ENCODE measurements at regions not wholly inside any gene's neighbourhood (a gene's known extent, or its start where the extent isn't known, plus 50 kb on each side); places are given as distances from the start of the nearest gene placed in this dataset.

DNA sequence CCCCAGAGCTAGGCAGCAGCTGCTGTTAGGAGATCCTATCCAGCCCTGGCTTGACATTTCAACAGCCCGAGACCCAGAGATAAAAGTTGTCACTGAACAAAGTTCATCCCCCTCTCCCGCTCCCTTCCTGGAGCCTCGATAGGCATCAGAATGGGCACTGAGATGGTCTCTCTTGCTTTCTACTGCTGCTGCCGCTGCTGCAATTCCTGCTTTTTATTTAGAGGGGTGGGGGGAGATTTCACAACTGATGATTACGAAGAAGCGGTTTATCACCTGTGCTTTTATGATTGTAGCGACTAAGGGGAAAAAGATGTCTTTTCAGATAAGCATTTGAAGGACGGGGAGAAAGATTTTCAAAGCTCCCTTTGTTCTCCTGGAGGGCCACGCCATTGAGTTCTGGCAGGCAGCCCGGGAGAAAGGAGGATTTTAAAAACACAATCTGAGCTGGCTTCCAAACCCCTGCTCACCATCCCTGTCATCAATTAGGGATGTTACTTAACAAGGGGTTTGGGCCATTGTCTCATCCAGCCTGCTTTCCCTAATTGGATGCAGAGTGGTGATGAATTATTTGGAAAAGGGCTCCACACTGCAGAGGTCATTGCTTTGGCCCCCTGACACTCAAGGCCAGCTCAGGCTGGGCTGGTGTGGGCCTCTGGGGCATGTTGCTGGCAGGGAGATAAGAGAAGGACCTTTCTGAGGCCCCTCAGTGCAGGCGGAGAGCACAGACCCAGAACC lies 344.7 kb downstream of the BUD13 start:
- no peak overlapping the region for H3K4me3 Mint-ChIP-seq
- peak overlapping the region; percentile 68 for H3K27ac Mint-ChIP-seq
- peaks cover 7% of the 10 kb centered on the region for H3K27me3 Mint-ChIP-seq (ENCODE audit: low read depth, poor library complexity)

DNA sequence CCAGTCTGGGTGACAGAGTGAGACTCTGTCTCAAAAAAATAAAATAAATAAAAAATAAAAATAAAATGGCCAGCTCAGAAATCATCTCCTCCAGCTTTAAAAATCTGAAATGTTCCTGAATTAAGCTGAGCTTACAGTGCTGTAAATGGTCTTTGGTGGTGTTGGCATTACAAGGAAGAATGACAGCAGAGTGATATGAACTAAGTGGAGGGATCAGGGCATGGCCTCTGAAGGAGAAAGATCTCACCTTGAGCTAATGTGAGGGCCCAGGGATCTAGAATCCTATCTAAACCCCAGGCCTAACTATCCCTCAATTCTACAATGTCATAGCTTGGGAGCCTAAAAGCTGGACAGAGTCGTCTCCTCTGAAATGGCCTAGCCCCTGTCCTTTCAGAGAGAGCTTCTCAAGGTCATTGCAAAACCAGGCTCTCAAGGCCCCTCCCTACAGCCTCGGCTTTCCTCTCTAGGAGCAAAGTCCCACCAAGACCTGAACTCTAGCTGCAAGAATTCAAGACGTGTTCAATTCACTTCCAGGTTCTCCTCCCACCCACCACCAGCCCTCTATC lies 345.4 kb downstream of the BUD13 start:
- peak overlapping the region; percentile 68 for H3K27ac Mint-ChIP-seq
- no peak overlapping the region for H3K4me3 Mint-ChIP-seq
- no peaks in the 10 kb centered on the region for H3K36me3 Mint-ChIP-seq (ENCODE audit: low read depth)
- H3K9me3 Mint-ChIP-seq, result no peaks in the 10 kb centered on the region
- DNase-seq, result no peak
- TF ChIP-seq, protein P1, sequence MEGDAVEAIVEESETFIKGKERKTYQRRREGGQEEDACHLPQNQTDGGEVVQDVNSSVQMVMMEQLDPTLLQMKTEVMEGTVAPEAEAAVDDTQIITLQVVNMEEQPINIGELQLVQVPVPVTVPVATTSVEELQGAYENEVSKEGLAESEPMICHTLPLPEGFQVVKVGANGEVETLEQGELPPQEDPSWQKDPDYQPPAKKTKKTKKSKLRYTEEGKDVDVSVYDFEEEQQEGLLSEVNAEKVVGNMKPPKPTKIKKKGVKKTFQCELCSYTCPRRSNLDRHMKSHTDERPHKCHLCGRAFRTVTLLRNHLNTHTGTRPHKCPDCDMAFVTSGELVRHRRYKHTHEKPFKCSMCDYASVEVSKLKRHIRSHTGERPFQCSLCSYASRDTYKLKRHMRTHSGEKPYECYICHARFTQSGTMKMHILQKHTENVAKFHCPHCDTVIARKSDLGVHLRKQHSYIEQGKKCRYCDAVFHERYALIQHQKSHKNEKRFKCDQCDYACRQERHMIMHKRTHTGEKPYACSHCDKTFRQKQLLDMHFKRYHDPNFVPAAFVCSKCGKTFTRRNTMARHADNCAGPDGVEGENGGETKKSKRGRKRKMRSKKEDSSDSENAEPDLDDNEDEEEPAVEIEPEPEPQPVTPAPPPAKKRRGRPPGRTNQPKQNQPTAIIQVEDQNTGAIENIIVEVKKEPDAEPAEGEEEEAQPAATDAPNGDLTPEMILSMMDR (IDR thresholded peaks at IDR 0.05), result no peak
- peaks cover 28% of the 10 kb centered on the region for H3K4me1 Mint-ChIP-seq
- H3K27me3 Mint-ChIP-seq (ENCODE audit: low read depth, poor library complexity), result peaks cover 7% of the 10 kb centered on the region

More for the DNA sequence above, 344.7 kb downstream of the BUD13 start:
- Mint-ChIP-seq H3K4me1 (peaks cover 22% of the 10 kb centered on the region), H3K36me3 (ENCODE audit: low read depth) (no peaks in the 10 kb centered on the region), H3K9me3 (no peaks in the 10 kb centered on the region)
- no peak for DNase-seq
- TF ChIP-seq, protein P1 (IDR thresholded peaks at IDR 0.05), result no peak

DNA sequence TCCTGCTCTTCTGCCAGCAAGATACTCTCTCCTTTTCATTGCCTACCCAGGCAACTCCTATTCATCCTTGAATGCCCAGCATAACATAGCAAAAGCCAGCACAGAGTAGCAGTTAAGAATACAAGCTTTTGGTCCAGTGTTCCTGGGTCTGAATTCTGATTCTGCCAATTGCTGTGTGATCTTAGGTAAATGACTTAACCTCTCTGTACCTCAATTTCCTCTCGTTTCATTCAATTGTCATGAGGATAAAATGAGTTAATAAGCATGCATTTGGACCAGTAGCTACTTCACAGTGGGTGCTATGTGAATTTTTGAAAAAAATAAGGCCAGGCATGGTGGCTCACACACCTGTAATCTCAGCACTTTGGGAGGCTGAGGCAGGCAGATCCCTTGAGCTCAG lies 346.0 kb downstream of the BUD13 start:
- peaks cover 35% of the 10 kb centered on the region for H3K4me1 Mint-ChIP-seq
- H3K27ac Mint-ChIP-seq, result no peak overlapping the region
- H3K4me3 Mint-ChIP-seq, result no peak overlapping the region
- H3K36me3 Mint-ChIP-seq (ENCODE audit: low read depth), result no peaks in the 10 kb centered on the region
- TF ChIP-seq, protein P1 (IDR thresholded peaks at IDR 0.05), result no peak
- no peak for DNase-seq
- no peaks in the 10 kb centered on the region for H3K9me3 Mint-ChIP-seq
- peaks cover 7% of the 10 kb centered on the region for H3K27me3 Mint-ChIP-seq (ENCODE audit: low read depth, poor library complexity)

DNA sequence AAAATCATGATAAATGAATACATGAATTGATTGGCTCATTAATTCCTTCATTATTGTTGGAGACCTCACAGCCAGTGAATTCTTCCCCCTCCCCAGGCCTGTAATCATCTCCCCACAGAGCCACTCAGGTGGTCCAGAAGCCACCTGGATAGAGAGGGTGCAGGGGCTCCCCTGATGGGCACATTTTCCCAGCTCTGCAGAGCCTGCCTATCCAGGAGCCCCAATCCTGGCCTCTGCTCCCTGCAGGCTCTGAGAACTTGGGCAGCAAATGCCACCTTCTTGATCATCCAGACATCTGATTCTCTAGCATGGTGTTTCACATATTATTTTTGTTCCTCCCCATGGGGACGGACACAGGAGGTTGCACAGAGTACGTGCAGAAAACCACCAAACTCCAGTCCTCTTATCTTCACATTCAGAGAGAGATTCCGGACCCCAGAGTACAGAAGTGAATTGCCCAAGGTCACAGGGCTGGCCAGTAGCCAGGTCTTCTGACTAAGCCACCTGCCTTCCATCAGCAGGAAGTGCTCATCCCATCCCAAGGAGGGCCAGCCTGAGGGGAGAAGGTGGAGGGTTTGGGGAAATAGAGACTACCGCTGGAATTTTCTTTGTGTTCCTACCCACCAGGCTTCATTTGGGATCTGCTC lies 348.0 kb downstream of the BUD13 start:
- TF ChIP-seq, protein P1 (IDR thresholded peaks at IDR 0.05), result no peak
- Mint-ChIP-seq H3K4me1 (peaks cover 41% of the 10 kb centered on the region), H3K36me3 (ENCODE audit: low read depth) (no peaks in the 10 kb centered on the region), H3K27me3 (ENCODE audit: low read depth, poor library complexity) (peaks cover 7% of the 10 kb centered on the region), H3K4me3 (no peak overlapping the region), H3K27ac (no peak overlapping the region), H3K9me3 (peaks cover 2% of the 10 kb centered on the region)
- DNase-seq, result no peak

DNA sequence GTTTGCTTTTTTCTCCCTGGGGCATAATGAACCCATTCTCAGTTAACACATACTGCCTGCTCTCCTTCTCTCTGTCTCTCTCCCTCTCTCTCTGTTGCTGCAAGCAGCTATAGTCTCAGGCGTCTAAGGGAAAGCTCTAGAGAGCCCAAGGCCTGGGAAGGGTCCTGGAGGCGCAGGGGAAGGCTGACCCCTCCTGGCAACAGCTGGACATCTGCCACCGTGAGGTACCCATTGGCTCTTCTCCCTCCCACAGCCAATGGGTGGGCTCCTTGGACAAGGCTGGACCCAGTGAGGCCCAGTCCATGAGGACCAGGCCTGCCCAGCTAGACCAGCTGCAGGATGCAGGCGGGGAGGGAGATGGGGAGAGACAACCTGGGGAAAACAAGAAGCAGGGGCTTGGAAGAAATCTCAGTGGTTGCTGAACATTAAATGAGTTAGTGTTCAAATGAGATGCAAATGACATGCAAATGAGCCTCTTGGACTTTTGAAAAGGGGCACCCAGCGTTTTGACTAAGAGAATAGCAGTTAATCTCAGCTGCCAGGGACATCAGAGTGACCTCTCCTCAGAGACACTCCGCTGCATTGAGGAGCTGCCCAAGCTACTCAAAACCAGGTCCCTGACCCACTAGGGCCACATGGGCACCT lies 349.7 kb downstream of the BUD13 start:
- peak; percentile 45 for DNase-seq
- Mint-ChIP-seq H3K4me3 (no peak overlapping the region), H3K4me1 (peaks cover 32% of the 10 kb centered on the region), H3K27me3 (ENCODE audit: low read depth, poor library complexity) (peaks cover 7% of the 10 kb centered on the region), H3K27ac (no peak overlapping the region), H3K9me3 (peaks cover 3% of the 10 kb centered on the region), H3K36me3 (ENCODE audit: low read depth) (no peaks in the 10 kb centered on the region)
- TF ChIP-seq, protein P1 (IDR thresholded peaks at IDR 0.05), result peak; percentile 10

Measured in nephron progenitor cell (in vitro differentiated cells).